Bronchial epithelial cell (primary cell): ENCODE measurements at regions not wholly inside any gene's neighbourhood (a gene's known extent, or its start where the extent isn't known, plus 50 kb on each side); places are given as distances from the start of the nearest gene placed in this dataset.

Experiments
- DNase-seq: peaks from one replicate; pipeline ENCODE4 v3.0.0-alpha.2; 2010; ENCODE audit warnings: low read depth
- FAIRE-seq: peaks from 2 replicates; lab custom pipeline; 2011; peaks lifted over from hg19 to GRCh38; lab: Jason Lieb, UNC
- H3K27me3 ChIP-seq: 2 replicates; pipeline ENCODE4 v1.5.1; 2011; ENCODE audit warnings: low read length; ENCODE audit not compliant: control insufficient read depth, insufficient read depth
- H3K36me3 ChIP-seq: 2 replicates; pipeline ENCODE4 v1.5.1; 2011; ENCODE audit warnings: low read length; ENCODE audit not compliant: control insufficient read depth, insufficient read depth
- H3K4me3 ChIP-seq: 2 replicates; pipeline ENCODE4 v1.5.1; 2011; ENCODE audit warnings: mild to moderate bottlenecking, low read depth, low read length, control low read depth
- TF ChIP-seq, protein P1 (sequence below): IDR thresholded peaks from 2 replicates; pipeline ENCODE4 v1.5.1; 2011; ENCODE audit warnings: mild to moderate bottlenecking, moderate library complexity, low read length, control low read depth, inconsistent platforms; ENCODE audit not compliant: insufficient read depth, severe bottlenecking

DNA sequence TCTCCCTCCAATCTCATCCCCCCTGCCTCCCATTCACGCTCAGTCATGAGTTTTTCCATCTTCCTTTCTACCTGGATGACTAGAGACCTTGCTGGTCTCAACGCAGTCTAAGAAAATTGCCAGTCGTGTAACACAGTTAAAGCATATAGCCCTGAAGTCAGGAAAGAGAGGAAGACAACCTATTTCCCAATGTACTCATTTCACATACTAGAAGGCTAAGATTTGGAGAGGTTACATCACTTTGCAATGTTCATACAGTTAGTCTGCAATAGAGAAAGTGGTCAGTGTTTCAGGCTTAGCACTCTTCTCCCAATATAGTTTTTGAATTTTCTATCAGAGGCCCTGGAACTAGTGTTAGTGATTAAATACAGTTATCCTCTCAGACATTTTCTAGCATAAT, 278.6 kb downstream of the EDEM1 start:
- TF ChIP-seq, protein P1, sequence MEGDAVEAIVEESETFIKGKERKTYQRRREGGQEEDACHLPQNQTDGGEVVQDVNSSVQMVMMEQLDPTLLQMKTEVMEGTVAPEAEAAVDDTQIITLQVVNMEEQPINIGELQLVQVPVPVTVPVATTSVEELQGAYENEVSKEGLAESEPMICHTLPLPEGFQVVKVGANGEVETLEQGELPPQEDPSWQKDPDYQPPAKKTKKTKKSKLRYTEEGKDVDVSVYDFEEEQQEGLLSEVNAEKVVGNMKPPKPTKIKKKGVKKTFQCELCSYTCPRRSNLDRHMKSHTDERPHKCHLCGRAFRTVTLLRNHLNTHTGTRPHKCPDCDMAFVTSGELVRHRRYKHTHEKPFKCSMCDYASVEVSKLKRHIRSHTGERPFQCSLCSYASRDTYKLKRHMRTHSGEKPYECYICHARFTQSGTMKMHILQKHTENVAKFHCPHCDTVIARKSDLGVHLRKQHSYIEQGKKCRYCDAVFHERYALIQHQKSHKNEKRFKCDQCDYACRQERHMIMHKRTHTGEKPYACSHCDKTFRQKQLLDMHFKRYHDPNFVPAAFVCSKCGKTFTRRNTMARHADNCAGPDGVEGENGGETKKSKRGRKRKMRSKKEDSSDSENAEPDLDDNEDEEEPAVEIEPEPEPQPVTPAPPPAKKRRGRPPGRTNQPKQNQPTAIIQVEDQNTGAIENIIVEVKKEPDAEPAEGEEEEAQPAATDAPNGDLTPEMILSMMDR = no peak
- Histone ChIP-seq H3K36me3 (no peaks in the 10 kb centered on the region), H3K4me3 (no peak overlapping the region), H3K27me3 (no peaks in the 10 kb centered on the region)
- no peak for FAIRE-seq
- no peak for DNase-seq

DNA sequence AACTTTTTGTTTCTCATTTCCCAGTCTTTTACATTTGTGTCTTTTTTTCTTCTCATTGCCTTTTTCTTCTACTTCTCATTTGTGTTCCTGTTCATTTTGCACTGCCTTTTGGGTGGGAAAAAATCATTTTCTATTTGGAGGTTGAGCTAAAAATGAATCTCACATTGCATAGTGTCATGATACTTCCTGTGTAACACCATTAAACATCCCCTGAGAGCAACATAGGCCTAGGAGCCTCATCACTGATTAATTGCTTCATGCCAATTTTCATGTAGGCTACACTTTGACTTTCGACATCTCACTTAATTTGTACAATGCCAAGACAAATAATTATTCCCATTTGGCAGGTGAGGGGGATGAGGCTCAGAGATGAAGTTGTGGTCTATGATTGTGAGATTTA, 279.2 kb downstream of the EDEM1 start:
- DNase-seq (no peak), FAIRE-seq (no peak)
- Histone ChIP-seq H3K27me3 (no peaks in the 10 kb centered on the region), H3K4me3 (no peak overlapping the region), H3K36me3 (no peaks in the 10 kb centered on the region)
- TF ChIP-seq, protein P1 = no peak

DNA sequence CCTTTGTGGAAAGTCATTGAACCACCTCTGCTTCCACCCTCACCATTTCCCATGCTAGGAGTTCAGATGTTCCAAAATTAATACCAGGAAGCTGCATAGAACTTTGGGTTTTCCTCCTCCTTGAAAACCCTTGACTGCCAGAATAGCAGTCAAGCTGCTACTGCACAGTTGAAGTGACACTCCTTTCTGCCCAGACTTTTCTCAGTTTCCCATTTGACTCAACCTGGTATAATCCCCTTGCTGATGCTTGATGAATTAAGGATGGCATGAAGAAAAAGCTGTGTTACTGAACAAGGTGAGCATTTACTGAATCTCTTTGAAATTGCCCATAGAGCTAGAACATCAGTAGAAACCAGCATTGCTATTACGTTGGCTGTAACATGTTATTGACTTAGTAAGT, 286.0 kb downstream of the EDEM1 start:
- Histone ChIP-seq H3K4me3 (no peak overlapping the region), H3K36me3 (no peaks in the 10 kb centered on the region), H3K27me3 (no peaks in the 10 kb centered on the region)
- TF ChIP-seq, protein P1 = no peak
- DNase-seq (no peak), FAIRE-seq (no peak)

DNA sequence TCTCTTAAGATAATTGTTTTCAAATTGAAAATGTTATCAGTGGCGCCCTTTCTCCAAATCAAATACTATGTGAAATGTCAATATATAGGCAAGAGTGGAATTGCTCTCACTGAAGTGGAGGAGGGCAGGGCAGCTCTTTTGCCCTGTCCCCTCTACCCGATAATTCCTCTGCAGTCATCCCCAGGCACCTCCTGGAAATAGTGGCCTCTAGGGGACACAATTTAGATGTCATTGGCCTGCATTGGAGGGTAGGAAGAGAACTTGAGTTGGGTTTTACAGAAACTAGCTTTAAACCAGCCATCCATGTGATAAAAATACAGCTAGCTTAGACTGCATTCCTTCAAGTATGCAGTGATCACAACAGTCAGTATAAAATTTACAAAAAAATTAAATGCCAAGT, 288.9 kb downstream of the EDEM1 start:
- no peak overlapping the region for H3K4me3 ChIP-seq
- TF ChIP-seq, protein P1 = no peak
- FAIRE-seq (no peak), DNase-seq (no peak)
- H3K27me3 ChIP-seq = no peaks in the 10 kb centered on the region
- H3K36me3 ChIP-seq = no peaks in the 10 kb centered on the region

DNA sequence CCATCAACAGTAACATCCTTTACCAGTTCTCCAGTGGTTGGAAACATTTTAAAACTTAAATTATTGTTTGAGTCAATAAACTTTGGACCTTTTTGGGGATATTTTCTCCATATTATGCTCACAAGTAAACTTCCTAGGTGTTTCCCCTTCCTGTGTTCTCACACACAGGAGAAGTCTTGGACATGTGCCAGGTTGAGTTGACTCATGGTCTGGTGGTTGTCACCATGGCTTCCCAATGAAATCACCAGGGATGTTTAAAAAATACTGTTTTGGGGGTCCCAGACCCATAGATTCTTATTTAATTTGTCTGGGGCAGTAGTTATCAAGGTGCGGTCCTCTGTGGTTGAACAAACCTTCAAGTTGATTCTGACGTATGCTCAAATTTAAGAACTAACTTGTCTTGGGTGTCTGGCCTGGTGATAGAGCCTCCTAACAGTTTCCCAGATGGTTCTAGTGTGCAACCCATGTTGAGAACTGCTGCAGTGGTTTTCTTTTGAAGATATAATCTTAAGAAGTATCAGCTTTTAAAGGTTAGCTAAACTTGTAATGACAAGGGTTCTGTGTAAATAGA, 291.8 kb downstream of the EDEM1 start:
- H3K4me3 ChIP-seq = no peak overlapping the region
- TF ChIP-seq, protein P1 = no peak
- H3K27me3 ChIP-seq = no peaks in the 10 kb centered on the region
- FAIRE-seq = no peak
- H3K36me3 ChIP-seq = no peaks in the 10 kb centered on the region
- peak; percentile 37 for DNase-seq

DNA sequence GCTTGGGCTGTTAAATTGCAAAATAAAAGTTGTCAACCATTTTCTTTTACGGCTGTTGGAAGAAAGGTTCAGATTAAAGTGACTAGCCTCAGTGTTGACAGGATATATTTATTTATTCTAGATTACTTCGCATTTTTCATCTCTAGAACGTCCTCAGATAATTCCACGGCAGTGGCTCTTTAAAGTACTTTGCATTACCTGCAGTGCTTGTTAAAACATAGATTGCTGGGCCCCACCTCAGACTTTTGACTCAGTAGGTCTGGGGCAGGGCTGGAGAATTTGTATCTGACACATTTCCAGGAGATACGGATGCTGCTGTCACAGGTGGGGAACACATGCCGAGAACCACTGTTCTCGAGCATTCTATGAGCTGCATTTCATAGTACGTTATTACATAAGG, 292.7 kb downstream of the EDEM1 start:
- no peaks in the 10 kb centered on the region for H3K27me3 ChIP-seq
- FAIRE-seq (no peak), DNase-seq (no peak)
- TF ChIP-seq, protein P1 = no peak
- H3K36me3 ChIP-seq = no peaks in the 10 kb centered on the region
- H3K4me3 ChIP-seq = no peak overlapping the region
